ENCODE measurements at regions not wholly inside any gene's neighbourhood (a gene's known extent, or its start where the extent isn't known, plus 50 kb on each side); places are given as distances from the start of the nearest gene placed in this dataset.
"Not testable (repeated sequence)": the region's sequence is repeated elsewhere in the genome, so short reads cannot be mapped to it uniquely, and the experiment has no call there.

DNA sequence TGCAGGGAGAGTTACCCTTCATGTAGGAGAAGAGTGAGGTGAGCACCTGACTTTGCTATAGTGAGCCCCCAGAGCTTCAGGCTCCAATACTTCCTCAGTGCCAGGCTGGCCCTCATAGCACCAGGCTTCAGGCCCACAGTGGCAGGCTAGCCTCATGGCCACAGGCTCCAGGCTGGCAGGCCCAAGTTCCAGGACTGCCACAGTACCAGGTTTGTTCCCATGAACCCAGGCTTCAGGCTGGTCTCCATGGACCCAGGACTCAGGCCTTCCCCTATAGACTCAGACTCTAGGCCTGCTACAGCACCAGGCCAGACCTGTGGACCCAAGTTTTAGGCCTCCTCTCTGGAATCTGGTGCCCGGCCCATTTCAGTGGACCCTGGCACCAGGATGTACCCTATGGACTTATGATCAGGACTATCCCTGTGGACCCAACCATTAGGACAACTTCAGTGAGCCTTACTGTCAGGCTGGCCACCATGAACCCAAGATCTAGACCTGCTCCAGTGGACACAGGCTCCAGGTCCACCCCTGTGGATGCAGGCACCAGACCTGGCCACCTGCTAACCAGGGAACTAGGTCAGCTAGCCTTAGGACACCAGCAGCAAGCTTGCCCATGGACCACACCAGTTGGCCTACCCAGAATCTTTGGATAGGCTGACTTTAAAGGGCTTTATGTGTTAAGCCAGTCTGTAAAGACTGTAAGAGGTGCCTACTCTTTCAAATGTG, 658.2 kb downstream of the KLHL13 start:
- DNase-seq = no peak

DNA sequence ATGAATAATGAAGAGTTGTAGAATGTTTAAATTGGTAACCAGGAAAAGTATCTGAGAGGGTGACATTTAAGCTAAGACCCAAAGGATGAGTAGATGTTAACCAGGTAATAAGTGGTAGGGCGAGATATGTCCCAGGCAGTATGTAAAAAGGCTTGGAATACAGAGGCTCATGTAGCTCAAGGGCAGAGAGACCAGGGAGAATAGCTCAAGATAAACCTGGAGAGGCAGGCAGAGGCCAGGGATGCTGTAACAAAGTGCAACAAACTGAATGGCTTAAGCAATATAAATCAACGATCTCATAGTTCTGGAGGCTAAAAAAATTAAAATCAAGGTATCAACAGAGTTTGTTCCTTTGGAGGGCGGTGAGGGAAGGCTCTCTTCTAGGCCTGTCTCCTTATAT, 660.8 kb downstream of the KLHL13 start:
- DNase-seq = no peak

DNA sequence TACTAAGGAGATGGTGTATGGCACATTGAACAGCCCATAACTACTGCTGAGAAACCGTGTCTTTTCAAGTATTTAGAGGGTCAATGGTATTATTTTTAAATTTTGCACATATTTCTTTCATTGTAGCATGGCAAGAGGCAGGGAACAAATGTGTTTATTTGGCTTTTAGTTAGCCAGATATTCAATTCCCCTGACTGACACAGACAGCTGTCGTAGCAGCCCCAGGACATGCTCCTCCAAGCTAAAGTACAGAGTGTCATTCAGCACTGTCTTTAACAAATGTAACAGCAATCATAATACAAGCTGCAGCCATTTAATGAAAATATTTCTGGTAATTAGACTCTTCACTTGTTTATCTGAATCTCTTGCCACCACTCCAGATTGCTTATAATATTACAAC, 687.1 kb downstream of the KLHL13 start:
- DNase-seq = no peak

DNA sequence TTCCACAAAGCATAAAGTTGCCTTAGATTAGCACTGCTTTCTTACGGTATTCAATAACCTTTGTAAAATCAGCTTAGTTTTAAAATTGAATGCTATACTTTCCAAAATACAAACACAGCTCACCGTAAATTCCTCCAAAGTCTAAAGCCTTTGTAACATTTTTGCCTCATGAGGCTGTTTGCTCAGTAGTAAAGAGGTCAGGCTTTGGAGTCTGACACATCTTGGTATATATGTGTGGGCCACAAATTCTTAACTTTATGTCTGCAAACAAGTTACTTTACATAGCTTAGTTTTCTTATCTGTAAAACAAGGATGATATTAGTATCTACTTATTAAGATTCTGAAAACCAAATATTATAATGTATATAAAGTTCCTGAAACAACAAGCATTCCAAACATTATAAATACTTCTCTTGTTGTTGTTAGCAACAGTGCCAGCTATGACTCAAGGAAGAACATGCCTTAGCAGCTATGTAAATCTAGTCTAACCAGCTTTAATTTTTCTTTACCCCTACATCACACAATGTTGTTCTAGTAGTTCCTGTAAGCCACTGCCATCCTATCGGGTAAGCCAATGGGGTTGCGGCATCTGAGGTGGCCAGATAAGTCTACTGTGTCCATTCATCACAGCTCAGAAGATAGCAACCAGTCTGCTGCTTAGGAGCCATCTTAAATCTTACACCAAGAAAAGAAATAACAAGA, 709.0 kb downstream of the KLHL13 start:
- no peak for DNase-seq

DNA sequence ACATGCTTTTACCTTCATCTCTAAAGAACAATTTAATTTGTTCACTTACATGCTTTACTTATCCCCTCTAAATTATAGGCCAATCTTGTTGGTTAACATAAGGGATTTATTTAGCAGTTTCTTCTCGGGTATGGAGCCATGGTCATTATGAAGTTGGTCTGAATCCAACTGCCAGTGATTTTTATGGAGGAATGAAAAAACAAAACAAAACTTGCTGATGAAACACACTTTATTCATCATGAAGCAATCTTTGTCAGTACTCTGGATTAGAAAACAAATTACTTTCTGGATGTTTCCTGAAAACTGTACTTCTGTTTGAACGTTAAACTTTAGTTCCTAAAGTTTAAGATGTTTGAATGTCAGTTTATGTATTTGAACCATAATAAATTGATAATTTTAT, 715.8 kb downstream of the KLHL13 start:
- no peak for DNase-seq

DNA sequence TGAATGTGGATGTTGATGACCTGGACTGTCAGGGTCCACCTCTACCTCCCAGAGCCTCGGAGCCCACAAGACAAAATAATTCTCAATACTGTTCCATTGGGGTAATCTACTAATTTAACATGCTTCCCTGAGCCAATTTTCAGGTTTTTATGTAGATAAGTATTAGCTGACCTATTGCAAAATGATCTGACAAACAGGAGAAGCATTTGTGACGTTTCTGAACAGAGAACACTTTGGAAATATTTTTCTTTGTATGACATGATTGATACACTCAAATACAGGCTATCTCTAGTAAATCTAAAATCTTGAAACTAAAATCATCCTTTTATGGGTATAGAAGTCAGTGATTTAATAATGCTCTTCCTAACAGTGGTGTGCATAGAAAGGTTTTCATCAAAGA, 716.6 kb downstream of the KLHL13 start:
- no peak for DNase-seq

DNA sequence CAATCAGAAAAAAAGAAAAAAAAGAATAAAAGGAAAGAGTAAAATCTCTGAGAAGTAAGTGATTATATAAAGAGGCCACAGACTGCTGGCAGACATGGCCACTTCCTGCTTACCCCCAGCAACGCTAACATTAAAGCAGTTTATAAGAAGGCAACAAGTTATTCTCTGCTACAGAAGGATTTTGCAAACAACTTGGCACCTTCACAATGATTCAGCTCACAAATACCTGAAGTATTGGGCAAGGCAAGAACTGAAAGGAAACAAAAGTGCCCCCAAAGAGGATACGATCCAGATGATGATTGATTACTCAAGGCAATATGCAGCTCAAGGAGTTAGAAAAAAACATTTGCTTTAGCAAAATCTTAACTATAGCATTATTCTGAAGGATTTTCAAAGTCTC, 718.8 kb downstream of the KLHL13 start:
- DNase-seq = no peak

DNA sequence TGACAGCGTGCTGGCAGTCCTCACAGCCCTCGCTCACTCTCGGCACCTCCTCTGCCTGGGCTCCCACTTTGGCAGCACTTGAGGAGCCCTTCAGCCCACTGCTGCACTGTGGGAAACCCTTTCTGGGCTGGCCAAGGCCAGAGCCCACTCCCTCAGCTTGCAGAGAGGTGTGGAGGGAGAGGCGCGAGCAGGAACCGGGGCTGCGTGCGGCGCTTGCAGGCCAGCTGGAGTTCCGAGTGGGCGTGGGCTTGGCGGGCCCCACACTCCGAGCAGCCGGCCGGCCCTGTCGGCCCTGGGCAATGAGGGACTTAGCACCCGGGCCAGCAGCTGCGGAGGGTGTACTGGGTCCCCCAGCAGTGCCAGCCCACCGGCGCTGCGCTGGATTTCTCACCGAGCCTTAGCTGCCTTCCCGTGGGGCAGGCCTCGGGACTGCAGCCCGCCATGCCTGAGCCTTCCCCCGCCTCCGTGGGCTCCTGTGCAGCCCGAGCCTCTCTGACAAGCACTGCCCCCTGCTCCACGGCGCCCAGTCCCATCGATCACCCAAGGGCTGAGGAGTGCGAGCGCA, 722.0 kb downstream of the KLHL13 start:
- DNase-seq = not testable (repeated sequence)

DNA sequence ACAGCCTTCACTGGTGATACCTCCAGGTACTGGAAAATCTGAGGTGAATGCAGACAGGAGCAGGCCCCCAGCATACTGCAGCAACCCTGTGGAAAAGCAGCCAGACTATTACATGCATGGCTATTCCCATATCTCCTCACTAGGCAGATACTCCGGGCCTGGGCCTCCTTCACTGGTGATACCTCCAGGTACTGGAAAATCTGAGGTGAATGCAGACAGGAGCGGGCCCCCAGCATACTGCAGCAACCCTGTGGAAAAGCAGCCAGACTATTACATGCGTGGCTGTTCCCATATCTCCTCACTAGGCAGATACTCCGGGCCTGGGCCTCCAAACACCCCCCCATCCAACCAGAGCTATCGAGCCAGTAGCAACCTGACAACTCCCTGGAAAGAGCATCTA, 724.2 kb downstream of the KLHL13 start:
- not testable (repeated sequence) for DNase-seq

DNA sequence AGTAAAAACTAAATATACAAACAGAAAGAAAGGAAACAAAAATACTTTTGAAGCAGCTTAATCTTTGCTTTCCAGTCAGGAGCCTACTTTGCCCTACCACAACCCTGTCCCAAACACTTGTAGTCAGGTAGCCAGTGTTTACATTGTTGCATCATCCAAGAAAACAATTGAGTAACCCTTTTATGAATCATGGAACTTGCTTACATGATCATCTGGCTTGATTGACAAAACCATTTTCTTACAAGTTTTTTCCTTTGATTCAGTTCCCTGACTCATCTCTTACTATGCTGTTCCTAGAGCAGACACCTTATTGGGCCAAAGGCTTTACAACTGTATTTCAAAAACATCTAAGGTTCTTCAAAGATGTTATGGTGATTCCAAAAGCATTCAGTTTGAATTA, 740.1 kb downstream of the KLHL13 start:
- DNase-seq = no peak

DNA sequence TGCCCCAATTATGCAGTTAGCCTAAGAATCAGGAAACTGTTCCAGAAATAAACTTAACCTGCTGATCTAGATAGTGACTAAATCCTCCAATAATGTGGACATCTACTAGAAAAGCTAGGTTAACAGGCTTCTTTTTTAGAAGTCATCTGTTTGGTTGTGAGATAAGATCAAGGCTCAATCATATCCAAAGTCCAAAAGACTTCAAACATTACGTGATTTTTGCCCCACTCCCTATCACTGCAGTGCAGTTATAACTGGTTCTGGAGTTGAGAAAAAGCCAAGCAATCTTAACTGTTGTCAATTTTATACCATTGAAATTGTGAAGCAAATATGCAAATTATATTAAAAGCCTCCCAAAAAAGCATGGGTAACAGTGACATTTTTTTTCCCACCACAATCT, 781.4 kb downstream of the KLHL13 start:
- DNase-seq = no peak

DNA sequence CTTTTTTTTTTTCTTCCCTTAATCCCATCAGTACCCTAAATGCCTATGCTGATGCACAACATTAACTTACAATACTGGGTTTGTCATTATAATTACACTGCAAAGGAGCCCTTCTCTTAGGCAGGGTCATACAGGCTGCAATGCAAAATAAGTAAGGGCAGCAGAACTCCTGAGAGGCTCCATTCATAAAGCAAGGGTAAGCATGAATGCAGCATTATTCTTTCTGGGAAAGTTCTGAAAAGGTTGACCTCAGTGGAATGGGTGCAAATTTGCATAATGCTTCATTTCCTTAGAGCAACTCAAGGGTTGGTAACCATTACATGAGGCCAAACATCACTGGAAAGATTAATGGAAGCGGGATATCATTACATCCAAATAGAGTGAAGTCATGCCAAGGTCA, 789.2 kb downstream of the KLHL13 start:
- DNase-seq = no peak

DNA sequence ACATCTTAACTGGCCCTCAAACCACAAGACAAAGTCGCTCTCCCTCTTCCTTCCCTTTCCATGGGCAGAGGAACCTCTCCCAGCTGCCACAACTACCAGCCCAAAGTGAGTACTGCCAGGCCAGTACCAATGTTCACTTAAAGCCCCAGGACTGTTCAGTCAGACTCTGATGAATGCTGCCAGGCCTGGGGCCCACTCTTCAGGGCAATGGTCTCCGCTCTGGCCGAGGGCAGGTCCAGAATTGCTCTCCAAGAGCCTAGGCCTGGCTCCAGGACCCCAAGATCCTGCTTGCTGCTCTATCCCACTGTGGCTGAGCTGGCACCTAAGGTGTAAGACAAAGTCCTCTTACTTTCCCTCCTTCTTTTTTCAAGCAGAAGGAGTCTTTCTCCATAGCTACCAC, 790.9 kb downstream of the KLHL13 start:
- no peak for DNase-seq

DNA sequence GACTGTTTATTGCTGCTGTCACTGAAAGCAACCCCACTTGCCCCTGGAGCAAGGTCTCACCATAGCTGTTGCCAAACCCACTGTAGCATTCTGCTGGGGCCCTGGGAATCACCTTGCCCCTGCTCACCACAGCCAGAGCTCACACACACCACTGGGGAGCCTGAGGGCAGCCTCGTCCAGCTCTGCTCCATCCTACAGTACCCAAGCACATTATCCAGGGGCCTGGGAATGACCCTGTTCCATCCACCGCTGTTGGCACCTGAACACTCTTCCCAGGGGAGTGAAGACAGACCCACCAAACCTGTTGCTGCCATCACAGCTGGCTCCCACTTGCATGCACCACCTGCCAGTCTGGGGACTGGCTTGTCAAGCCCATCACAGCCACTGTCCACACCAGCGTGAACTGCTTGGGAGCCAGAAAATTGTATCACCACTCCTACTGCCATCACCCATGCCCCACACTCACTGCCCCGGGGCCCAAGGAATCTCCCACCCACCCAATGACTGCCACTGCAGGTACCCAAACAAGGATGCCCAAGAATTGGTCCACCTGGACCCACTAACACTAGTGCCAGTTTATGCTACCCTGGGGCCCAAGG, 811.3 kb downstream of the KLHL13 start:
- no peak for DNase-seq

DNA sequence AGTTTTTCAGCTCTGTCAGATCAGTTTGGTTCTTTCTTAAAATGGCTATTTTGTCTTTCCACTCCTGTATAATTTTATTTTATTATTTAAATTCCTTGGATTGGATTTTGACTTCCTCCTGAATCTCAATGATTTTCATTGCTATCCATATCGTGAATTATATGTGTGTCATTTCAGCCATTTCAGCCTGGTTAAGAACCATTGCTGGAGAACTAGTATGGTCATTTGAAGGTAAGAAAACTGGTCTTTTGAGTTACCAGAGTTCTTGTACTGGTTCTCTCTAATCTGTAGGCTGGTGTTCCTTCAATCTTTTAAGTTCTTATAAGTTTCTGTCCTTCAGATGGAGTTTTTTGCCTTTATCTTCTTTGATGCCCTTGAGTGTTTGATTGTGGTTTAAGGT, 815.5 kb downstream of the KLHL13 start:
- DNase-seq = no peak

DNA sequence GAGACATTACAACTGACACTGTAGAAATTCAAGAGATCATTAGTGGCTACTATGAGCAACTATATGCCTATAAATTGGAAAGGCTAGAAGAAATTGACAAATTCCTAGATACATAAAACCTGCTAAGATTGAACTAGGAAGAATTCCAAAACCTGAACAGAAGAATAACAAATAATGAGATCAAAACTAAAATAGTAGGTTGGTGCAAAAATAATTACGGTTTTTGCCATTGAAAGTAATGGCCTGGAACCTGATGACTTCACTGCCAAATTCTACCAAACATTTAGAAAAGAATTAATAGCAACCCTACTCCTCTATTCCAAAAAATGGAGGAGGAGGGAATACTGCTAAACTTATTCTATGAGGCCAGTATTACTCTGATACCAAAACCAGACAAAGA, 824.9 kb downstream of the KLHL13 start:
- no peak for DNase-seq

DNA sequence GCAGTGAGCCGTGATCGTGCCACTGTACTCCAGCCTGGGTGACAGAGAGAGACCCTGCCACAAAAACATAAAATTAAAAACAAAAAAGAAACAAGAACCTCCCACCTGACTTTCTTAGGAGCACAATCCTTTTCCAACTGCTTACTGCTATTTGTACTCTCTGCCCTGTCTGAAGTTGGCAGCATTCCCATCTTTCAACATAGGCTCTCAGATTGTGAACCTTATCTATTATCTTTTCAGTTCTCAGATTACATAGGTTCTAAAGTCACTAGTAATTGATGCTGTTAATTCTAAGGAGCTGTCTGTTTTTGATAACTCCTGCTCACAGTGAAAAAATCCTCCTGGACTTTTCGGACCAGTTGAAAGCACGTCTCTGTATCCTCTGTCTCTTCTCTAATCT, 812.2 kb upstream of the CT83 start:
- no peak for DNase-seq
